GM21360 (cell line): ENCODE measurements at regions not wholly inside any gene's neighbourhood (a gene's known extent, or its start where the extent isn't known, plus 50 kb on each side); places are given as distances from the start of the nearest gene placed in this dataset.

Source experiments
- ATAC-seq: cut with Tn5 transposase; IDR thresholded peaks from one replicate; pipeline ENCODE4 v1.9.1; 2021; ENCODE audit warnings: mild to moderate bottlenecking, moderate library complexity; ENCODE audit not compliant: unreplicated experiment

- no peak for ATAC-seq
Observed at GRCh38 chr12:116455540-116456329, 103.4 kb upstream of the MAP1LC3B2 start.

DNA sequence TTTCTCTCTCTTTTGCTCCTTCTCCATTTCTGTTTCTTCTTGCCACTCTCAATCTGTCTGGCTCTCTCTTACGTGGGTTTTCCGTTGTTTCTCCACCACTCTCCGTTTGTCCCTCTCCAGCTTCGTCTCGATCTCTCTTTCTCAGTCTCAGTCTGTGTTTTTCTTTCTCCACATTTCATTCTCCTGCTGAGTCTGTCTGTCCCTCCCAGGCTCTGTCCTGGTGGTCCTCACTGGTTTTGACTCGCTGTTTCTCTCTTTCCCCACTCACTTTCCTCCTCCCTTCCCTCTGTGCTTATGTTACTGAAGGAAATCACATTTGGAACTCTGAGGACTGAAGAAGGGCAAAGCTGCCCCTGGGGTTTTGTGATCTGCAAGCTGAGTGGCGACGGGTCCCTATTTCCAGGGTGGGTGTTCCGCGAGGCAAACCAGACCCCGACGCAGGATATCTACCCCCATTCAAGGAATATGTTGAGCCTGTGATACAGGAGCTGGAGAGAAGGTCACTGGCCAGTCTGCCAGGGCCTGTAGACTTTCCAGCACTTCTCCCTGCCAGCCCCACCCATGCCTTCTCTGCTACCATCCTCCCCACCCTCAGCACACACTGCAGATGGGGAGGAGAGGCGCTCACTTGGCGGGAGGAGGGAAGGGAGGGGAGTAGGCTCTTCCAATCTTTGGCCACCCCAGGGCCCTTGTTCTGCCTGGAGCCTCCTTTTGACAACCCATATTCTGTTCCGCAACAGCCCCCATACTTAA lies 102.7 kb upstream of the MAP1LC3B2 start:
- ATAC-seq: no peak

DNA sequence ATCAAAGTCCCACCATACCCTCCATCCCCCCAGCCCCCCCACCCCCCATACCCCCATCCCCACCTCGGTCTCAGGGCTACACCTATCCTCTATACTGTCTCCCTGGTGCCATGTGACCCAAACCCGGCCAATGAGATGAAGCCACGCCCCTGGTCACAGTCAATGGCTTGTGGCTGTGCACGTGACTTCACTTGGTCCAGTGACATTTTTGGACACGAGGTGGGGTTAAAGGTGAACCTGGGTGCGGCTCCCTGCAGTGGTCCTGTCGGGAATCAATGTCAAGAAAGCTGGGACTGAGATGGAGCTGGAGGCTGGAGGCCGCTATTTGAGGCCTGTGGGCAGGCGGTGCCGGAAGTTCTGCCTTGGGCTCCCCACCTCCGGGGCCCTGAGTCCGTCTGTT lies 100.7 kb upstream of the MAP1LC3B2 start:
- ATAC-seq: no peak

DNA sequence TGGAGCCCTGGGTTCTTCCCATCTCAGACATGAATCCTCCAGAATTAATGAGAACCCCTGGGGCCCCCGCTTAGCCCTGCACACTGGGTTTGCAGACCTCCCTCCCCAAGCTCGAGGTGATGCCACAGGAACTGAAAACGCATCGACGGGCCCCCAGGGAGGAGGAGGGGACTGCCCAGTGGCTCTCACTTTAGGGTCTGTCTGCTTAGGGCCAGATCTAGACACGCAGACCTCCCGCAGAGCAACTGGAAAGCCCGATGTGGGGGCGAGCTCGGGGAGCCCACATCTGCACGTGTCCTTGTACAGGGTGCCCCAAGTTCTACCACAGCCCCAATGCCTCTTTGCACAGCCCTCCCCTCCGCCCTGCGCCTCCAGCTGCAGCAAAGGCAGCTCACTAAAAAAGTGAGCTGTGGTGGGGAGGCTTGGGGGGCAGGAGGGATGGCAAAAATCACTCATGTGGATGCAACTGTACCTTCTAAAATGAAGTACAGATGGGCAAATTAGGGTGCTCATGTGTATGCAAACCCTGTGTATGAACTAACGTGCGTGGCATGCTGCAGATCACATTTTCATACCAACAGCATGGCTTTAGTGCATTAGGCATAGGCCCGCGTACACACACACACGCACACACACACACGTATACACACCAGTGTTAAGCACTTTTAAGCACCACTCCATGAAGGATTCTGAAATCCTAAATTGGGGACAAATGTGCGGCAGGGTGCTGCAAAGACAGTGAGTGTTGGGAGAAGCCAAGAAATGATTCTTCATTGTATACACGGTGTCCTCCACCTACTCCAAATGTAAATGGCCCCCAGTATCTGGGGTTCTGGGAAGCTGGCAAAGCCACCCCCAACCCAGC lies 99.9 kb upstream of the MAP1LC3B2 start:
- ATAC-seq: no peak

DNA sequence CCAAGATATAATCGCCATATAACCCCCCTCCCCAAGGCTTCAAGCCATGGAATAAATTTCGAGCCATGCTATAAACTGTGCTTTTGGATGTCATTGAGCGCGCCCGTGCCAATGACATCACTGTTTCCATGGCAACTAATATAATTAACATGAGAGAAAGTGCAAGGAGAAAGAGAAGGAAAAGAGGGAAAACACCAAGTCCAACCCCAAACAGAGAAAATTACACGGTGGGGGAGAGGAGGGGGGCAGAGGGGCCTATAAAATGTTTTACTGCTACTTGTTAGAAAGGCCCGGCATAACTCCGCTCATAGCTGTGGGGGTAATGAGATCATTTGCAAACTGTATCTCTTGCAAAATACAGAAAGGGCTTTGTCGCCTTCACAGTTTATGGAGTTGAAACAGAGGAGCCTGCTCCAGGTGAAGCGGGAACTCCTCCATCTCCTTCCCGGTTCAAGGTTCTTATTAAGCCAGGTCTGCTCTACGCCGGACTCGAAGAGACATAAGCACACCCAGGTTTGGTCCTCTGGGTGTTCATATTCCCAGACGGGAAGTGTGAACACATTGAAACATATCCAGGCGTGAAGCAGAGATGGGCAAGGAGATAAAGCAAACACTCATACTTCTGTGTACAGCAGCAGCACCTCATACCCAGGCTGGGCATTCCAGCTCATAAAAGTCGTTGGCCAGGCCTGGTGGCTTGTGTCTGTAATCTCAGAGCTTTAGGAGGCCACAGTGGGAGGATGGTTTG lies 99.1 kb upstream of the MAP1LC3B2 start:
- ATAC-seq: no peak

- ATAC-seq: no peak
Observed at GRCh38 chr12:116461060-116461459, 98.1 kb upstream of the MAP1LC3B2 start.

DNA sequence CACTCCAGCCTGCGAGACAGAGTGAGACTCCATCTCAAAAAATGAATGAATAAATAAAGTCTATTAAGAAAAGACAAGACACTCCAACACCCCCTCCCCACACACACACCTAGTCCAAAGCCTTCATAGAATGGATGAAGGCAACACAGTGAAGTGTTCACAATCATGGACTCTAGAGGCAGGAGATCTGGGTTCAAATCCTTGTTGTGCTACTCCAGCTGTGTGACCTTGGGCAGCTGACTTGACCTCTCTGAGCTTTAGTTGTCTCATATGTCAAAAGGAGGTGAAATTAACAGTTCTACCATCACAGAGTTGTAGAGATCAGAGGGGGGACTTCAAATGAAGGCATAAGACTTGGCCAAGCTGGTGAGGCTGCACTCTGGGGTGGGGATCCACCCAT lies 95.8 kb upstream of the MAP1LC3B2 start:
- ATAC-seq: no peak

DNA sequence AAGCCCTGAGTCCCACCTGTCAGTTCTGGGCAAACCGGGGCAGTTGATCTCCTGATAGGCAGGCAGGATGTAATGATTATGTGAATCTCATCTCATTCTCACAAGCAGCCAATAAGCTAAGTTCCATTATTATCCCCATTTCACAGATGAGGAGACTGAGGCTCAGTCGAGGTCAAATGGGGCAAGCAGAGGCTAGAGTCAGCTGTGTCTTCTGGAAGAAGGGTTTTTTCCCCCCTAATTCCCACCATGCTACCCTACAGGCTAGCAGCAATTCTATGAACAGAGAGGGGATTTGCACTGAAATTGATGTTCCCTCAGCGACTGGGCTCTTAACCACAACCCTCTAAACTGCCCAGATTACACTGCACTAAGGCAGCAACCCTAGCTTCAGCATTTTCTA lies 93.8 kb upstream of the MAP1LC3B2 start:
- no peak for ATAC-seq

GRCh38 chr12:116465856-116466255 lies 93.3 kb upstream of the MAP1LC3B2 start:
- no peak for ATAC-seq

GRCh38 chr12:116466536-116466935 lies 92.6 kb upstream of the MAP1LC3B2 start:
- no peak for ATAC-seq

DNA sequence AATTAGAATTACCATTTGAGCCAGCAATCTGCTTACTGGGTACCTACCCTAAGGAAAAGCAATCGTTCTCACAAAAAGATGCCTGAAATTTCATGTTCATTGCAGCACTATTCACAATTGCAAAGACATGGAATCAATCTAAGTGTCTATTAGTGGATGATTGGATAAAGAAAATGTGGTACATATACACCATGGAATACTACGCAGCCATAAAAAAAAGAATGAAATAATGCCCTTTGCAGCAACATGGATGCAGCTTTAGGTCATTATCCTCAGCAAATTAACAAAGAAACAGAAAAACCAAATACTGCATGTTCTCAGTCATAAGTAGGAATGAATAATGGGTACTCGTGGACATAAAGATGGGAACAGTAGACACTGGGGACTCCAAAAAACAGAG lies 89.8 kb upstream of the MAP1LC3B2 start:
- ATAC-seq: no peak

DNA sequence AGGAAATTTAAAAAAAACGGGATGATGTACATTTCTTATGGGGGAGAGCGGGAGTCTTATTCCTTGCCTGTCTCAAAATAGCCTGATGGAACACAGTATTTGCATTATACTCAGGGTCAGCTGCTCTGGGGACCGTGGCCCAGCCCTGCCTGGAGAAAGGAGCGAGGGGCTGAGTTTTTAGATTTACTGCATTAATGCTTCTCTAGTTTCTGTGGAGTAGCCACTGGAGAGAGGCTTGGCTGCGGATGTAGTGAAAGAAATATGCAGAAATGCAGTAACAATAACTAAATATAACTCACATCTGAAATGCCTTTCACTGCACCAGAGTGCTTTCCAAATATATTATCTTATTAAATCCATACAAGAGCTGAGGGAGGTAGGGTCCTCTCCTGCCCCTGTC lies 87.6 kb upstream of the MAP1LC3B2 start:
- ATAC-seq: no peak

- no peak for ATAC-seq
Observed at GRCh38 chr12:116472193-116472592, 87.0 kb upstream of the MAP1LC3B2 start.

- ATAC-seq: no peak
Observed at GRCh38 chr12:116473416-116473815, 85.8 kb upstream of the MAP1LC3B2 start.

- no peak for ATAC-seq
Observed at GRCh38 chr12:116474331-116474730, 84.8 kb upstream of the MAP1LC3B2 start.

DNA sequence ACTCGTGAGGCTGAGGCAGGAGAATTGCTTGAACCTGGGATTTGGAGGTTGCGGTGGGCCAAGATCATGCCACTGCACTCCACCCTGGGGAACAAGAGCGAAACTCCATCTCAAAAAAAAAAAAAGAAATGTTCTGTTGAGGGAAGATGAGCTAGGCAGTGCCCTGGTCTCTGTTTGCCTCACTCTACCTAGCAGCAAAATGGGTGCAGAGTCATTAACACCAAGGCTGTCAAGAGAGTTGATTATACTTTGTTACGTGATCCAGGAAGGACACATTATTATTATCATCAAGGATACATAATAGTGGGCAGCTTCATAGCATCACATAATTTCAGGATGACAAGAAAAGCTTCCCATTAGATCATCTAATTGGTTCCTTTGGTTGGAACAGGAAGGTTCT lies 84.3 kb upstream of the MAP1LC3B2 start:
- no peak for ATAC-seq

DNA sequence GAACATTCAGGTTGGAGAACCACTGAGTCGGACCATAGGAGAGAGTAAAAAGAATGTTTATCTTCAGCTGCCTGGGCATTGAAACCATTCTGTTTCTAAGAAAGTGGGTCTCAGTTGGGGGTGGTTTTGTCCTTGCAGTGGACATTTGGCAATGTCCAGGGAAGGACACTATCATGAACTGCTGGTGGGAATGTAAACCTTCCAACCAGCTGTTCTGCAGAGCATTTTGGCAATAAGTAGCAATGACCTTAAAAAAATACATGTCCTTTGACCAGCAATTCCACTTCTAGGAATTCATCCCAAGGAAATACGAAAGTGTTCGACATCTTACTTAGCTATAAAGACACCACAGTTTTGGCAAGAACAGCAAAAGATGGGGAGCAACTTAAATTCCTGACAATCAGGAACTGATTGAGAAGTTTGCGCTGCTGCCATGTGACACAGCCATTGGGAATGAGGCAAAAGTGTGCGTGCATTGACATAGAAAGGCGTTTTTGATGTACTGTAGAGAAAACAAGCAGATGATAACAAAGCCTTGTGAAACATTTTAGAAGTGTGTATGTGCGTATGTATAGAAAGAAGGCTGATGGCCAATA lies 82.9 kb upstream of the MAP1LC3B2 start:
- ATAC-seq: no peak

DNA sequence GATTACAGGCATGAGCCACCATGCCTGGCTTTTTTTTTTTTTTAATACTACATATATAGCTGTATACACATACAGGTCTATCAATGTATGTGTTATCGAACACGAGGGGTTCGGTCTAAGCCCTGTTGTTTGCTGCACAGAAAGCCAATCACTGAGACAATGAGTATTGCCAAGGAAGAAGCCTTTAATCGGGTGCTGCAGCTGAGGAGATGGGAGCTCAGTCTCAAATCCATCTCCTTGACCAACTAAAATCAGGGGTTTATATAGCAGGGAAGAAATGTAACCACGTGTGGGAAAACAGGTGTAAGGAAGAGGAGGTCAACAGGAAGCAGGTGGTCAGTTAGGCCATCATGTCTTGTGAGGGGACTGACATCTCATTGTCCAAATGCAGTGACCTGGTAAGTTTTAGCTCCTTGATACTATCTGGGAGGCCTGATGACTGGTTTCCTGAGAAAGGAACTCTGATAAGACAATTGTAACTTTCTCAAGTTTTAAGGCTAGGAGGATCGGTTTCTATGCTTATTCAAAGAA lies 80.9 kb upstream of the MAP1LC3B2 start:
- no peak for ATAC-seq

GRCh38 chr12:116480210-116480810 lies 78.9 kb upstream of the MAP1LC3B2 start:
- no peak for ATAC-seq

DNA sequence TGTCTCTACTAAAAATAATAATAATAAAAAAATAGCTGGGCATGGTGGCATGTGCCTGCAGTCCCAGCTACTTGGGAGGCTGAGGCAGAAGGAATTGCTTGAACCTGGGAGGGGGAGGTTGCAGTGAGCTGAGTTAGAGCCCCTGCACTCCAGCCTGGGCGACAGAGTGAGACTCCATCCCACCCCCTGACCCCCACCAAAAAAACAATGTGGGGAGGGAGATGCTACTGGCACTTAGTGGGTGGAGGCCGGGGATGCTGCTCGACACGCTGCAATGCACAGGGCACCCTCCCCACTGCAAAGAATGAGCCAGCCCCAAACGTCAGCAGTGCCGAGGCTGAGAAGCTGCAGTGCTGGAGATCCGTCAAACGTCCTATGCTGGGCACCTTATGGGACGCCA lies 77.5 kb upstream of the MAP1LC3B2 start:
- no peak for ATAC-seq
